Putamen (tissue), 1 donor: ENCODE measurements at regions not wholly inside any gene's neighbourhood (a gene's known extent, or its start where the extent isn't known, plus 50 kb on each side); places are given as distances from the start of the nearest gene placed in this dataset.

ENCODE experiments used
- DNase-seq: peaks from one replicate; pipeline ENCODE4 v3.0.0-alpha.2; 2016; ENCODE audit warnings: low spot score

- DNase-seq: no peak
These were observed 148.1 kb downstream of the PPARGC1A start for GRCh38 chr4:23741681-23742191.

GRCh38 chr4:23737571-23737970 lies 152.3 kb downstream of the PPARGC1A start:
- no peak for DNase-seq

GRCh38 chr4:23736466-23736865 lies 153.4 kb downstream of the PPARGC1A start:
- no peak for DNase-seq

GRCh38 chr4:23734000-23734399 lies 155.8 kb downstream of the PPARGC1A start:
- no peak for DNase-seq

GRCh38 chr4:23733476-23733875 lies 156.4 kb downstream of the PPARGC1A start:
- no peak for DNase-seq

GRCh38 chr4:23730998-23731397 lies 158.8 kb downstream of the PPARGC1A start:
- no peak for DNase-seq

- DNase-seq: no peak
These were observed 160.9 kb downstream of the PPARGC1A start for GRCh38 chr4:23728971-23729370.

- DNase-seq: no peak
These were observed 161.5 kb downstream of the PPARGC1A start for GRCh38 chr4:23728393-23728792.

- no peak for DNase-seq
These were observed 169.3 kb downstream of the PPARGC1A start for GRCh38 chr4:23720556-23720955.

GRCh38 chr4:23718435-23718834 lies 171.4 kb downstream of the PPARGC1A start:
- no peak for DNase-seq

- no peak for DNase-seq
These were observed 172.2 kb downstream of the PPARGC1A start for GRCh38 chr4:23717528-23718248.

- no peak for DNase-seq
These were observed 179.5 kb downstream of the PPARGC1A start for GRCh38 chr4:23710298-23710697.

GRCh38 chr4:23707652-23708026 lies 182.2 kb downstream of the PPARGC1A start:
- DNase-seq: no peak

GRCh38 chr4:23706972-23707651 lies 182.7 kb downstream of the PPARGC1A start:
- no peak for DNase-seq

GRCh38 chr4:23700197-23700596 lies 189.7 kb downstream of the PPARGC1A start:
- no peak for DNase-seq

- no peak for DNase-seq
These were observed 192.1 kb downstream of the PPARGC1A start for GRCh38 chr4:23697722-23698121.

- no peak for DNase-seq
These were observed 192.8 kb downstream of the PPARGC1A start for GRCh38 chr4:23697001-23697528.

GRCh38 chr4:23686169-23686897 lies 203.5 kb downstream of the PPARGC1A start:
- no peak for DNase-seq

GRCh38 chr4:23685471-23685870 lies 204.4 kb downstream of the PPARGC1A start:
- DNase-seq: peak; percentile 27

- no peak for DNase-seq
These were observed 209.0 kb downstream of the PPARGC1A start for GRCh38 chr4:23680671-23681518.

GRCh38 chr4:23674694-23675093 lies 215.2 kb downstream of the PPARGC1A start:
- DNase-seq: no peak

GRCh38 chr4:23667659-23668058 lies 222.2 kb downstream of the PPARGC1A start:
- DNase-seq: no peak
